Right atrium auricular region (tissue), 2 donors: ENCODE measurements at regions not wholly inside any gene's neighbourhood (a gene's known extent, or its start where the extent isn't known, plus 50 kb on each side); places are given as distances from the start of the nearest gene placed in this dataset.
"Not testable (repeated sequence)": the region's sequence is repeated elsewhere in the genome, so short reads cannot be mapped to it uniquely, and the experiment has no call there.

Experiments used
- DNase-seq: peaks from one replicate; pipeline ENCODE4 v3.0.0-alpha.2; 2019; ENCODE audit warnings: low spot score
- H3K27ac ChIP-seq, 2 donors: fragments of 200-600 bp; sonication (generic); 1 replicate in 1 of 2; 2 replicates in 1 of 2; pipeline ENCODE4 v1.5.1; 2016 to 2019
- H3K27me3 ChIP-seq, 2 donors: fragments of 200-600 bp; sonication (generic); one replicate each; pipeline versions ENCODE4 v1.5.1 to v1.6.0; 2017 to 2019
- H3K36me3 ChIP-seq: fragments of 200-600 bp; sonication (generic); one replicate; pipeline ENCODE4 v1.5.1; 2016
- H3K4me1 ChIP-seq, 2 donors: fragments of 200-600 bp; sonication (generic); one replicate each; pipeline versions ENCODE4 v1.5.1 to v1.6.0; 2017 to 2019
- H3K4me3 ChIP-seq, 2 donors: fragments of 200-600 bp; sonication (generic); 1 replicate in 1 of 2; 2 replicates in 1 of 2; pipeline ENCODE4 v1.5.1; 2017 to 2019; ENCODE audit warnings: mild to moderate bottlenecking in 1 of 2, moderate library complexity in 1 of 2
- H3K9me3 ChIP-seq, 2 donors: fragments of 200-600 bp; sonication (generic); one replicate each; pipeline ENCODE4 v1.5.1; 2019
- CTCF ChIP-seq, 2 donors: fragments of 200-600 bp; sonication (generic); IDR thresholded peaks; one replicate each; pipeline ENCODE4 v1.5.1; 2019; ENCODE audit warnings: antibody characterized with exemption in 2 of 2

GRCh38 chr20:47917549-47918070 lies 132.3 kb upstream of the SULF2 start:
- Histone ChIP-seq H3K4me1 (no peaks in the 10 kb centered on the region), H3K27me3 (no peaks in the 10 kb centered on the region), H3K27ac (no peak overlapping the region), H3K4me3 (no peak overlapping the region), H3K9me3 (no peaks in the 10 kb centered on the region), H3K36me3 (no peaks in the 10 kb centered on the region)
- no peak for DNase-seq
- TF ChIP-seq CTCF (IDR thresholded peaks at IDR 0.05): no peak

- Histone ChIP-seq H3K4me1 (no peaks in the 10 kb centered on the region), H3K4me3 (no peak overlapping the region), H3K36me3 (no peaks in the 10 kb centered on the region), H3K27ac (no peak overlapping the region), H3K9me3 (no peaks in the 10 kb centered on the region), H3K27me3 (no peaks in the 10 kb centered on the region)
- TF ChIP-seq CTCF (IDR thresholded peaks at IDR 0.05): no peak
- DNase-seq: no peak
Observed at GRCh38 chr20:47915495-47915894, 130.2 kb upstream of the SULF2 start.

GRCh38 chr20:47914792-47915191 lies 129.5 kb upstream of the SULF2 start:
- H3K27ac ChIP-seq: no peak overlapping the region
- no peak for TF ChIP-seq CTCF (IDR thresholded peaks at IDR 0.05)
- H3K9me3 ChIP-seq: no peaks in the 10 kb centered on the region
- no peaks in the 10 kb centered on the region for H3K4me1 ChIP-seq
- H3K27me3 ChIP-seq: no peaks in the 10 kb centered on the region
- DNase-seq: no peak
- H3K36me3 ChIP-seq: no peaks in the 10 kb centered on the region
- no peak overlapping the region for H3K4me3 ChIP-seq

- not testable (repeated sequence) for H3K27me3 ChIP-seq, H3K9me3 ChIP-seq, H3K27ac ChIP-seq, H3K4me1 ChIP-seq, H3K36me3 ChIP-seq, H3K4me3 ChIP-seq, DNase-seq
Observed at GRCh38 chr20:47912786-47913501, 127.7 kb upstream of the SULF2 start.

GRCh38 chr20:47912165-47912564 lies 126.9 kb upstream of the SULF2 start:
- H3K36me3 ChIP-seq, H3K27me3 ChIP-seq, H3K4me3 ChIP-seq, H3K9me3 ChIP-seq, H3K4me1 ChIP-seq, DNase-seq, H3K27ac ChIP-seq: not testable (repeated sequence)

- not testable (repeated sequence) for H3K27me3 ChIP-seq, H3K27ac ChIP-seq, DNase-seq
Observed at GRCh38 chr20:47909696-47910369, 124.6 kb upstream of the SULF2 start.

GRCh38 chr20:47908361-47909035 lies 123.2 kb upstream of the SULF2 start:
- H3K27ac ChIP-seq, DNase-seq, H3K9me3 ChIP-seq, H3K4me3 ChIP-seq, H3K36me3 ChIP-seq, H3K27me3 ChIP-seq, H3K4me1 ChIP-seq: not testable (repeated sequence)

More at GRCh38 chr20:47909696-47910369, 124.6 kb upstream of the SULF2 start:
- H3K36me3 ChIP-seq, H3K4me3 ChIP-seq, H3K4me1 ChIP-seq, H3K9me3 ChIP-seq: not testable (repeated sequence)

- DNase-seq, H3K27me3 ChIP-seq, H3K4me1 ChIP-seq, H3K9me3 ChIP-seq, H3K27ac ChIP-seq, H3K4me3 ChIP-seq, H3K36me3 ChIP-seq: not testable (repeated sequence)
Observed at GRCh38 chr20:47907951-47908350, 122.7 kb upstream of the SULF2 start.
